PC-3 (cell line): ENCODE measurements at regions not wholly inside any gene's neighbourhood (a gene's known extent, or its start where the extent isn't known, plus 50 kb on each side); places are given as distances from the start of the nearest gene placed in this dataset.

Experiments
- EZH2 ChIP-seq: fragments of 300-600 bp; sonication (generic); IDR thresholded peaks from one replicate; pipeline ENCODE4 v1.6.1; 2017; ENCODE audit warnings: antibody characterized with exemption, mild to moderate bottlenecking, low read length; ENCODE audit not compliant: unreplicated experiment
- EZH2phosphoT487 ChIP-seq: fragments of 300-600 bp; sonication (generic); IDR thresholded peaks from 2 replicates; pipeline ENCODE4 v1.6.1; 2018; ENCODE audit warnings: mild to moderate bottlenecking, antibody characterized with exemption, low read length, borderline replicate concordance
- TF ChIP-seq, protein P1 (sequence below): fragments of 300-600 bp; sonication (generic); conservative IDR thresholded peaks from 2 replicates; pipeline ENCODE4 v1.5.1; 2017; ENCODE audit warnings: antibody characterized with exemption, low read depth, mild to moderate bottlenecking, low read length

DNA sequence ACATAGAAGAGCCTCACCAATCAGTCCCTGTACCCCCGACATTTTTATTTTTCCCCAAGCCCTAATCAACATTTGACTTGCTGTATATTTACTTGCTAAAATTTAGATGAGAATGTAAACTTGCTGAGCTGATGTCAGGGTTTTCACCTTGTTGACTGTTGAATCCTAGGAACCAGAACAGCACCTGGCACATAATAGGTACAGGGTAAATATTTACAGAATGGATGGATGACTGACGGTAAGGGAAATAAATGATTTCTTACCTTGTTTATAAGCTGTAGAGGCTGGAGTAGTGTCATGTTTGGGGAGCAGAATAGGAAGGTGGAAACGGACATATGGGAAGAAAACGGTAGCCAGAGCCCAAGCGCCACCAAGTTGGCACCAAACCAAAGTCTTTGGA is 107.0 kb upstream of the NUDT12 start:
- TF ChIP-seq, protein P1, sequence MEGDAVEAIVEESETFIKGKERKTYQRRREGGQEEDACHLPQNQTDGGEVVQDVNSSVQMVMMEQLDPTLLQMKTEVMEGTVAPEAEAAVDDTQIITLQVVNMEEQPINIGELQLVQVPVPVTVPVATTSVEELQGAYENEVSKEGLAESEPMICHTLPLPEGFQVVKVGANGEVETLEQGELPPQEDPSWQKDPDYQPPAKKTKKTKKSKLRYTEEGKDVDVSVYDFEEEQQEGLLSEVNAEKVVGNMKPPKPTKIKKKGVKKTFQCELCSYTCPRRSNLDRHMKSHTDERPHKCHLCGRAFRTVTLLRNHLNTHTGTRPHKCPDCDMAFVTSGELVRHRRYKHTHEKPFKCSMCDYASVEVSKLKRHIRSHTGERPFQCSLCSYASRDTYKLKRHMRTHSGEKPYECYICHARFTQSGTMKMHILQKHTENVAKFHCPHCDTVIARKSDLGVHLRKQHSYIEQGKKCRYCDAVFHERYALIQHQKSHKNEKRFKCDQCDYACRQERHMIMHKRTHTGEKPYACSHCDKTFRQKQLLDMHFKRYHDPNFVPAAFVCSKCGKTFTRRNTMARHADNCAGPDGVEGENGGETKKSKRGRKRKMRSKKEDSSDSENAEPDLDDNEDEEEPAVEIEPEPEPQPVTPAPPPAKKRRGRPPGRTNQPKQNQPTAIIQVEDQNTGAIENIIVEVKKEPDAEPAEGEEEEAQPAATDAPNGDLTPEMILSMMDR, result no peak
- TF ChIP-seq EZH2 (no peak), EZH2phosphoT487 (no peak)
